COLO668 (cell line): ENCODE measurements at regions not wholly inside any gene's neighbourhood (a gene's known extent, or its start where the extent isn't known, plus 50 kb on each side); places are given as distances from the start of the nearest gene placed in this dataset.

Experiments
- DNase-seq: peaks from one replicate; lab custom pipeline; 2025; ENCODE audit not compliant: unreplicated experiment; lab: John Stamatoyannopoulos, UW

- DNase-seq: no peak
Measured at GRCh38 chr2:62284471-62284870, 88.6 kb downstream of the B3GNT2 start.

GRCh38 chr2:62283147-62283546 is 87.2 kb downstream of the B3GNT2 start:
- no peak for DNase-seq

GRCh38 chr2:62281663-62282062 is 85.7 kb downstream of the B3GNT2 start:
- no peak for DNase-seq

GRCh38 chr2:62277688-62278087 is 81.8 kb downstream of the B3GNT2 start:
- no peak for DNase-seq
